PFSK-1 (cell line): ENCODE measurements at regions not wholly inside any gene's neighbourhood (a gene's known extent, or its start where the extent isn't known, plus 50 kb on each side); places are given as distances from the start of the nearest gene placed in this dataset.

Source experiments
- FOXP2 ChIP-seq: optimal IDR thresholded peaks from 2 replicates; pipeline ENCODE3; 2011; ENCODE audit warnings: borderline replicate concordance, control low read depth, inconsistent platforms; ENCODE audit not compliant: insufficient read depth; ENCODE audit errors: extremely low read length, extremely low read depth
- POLR2AphosphoS5 ChIP-seq: IDR thresholded peaks from 2 replicates; pipeline ENCODE4 v1.6.1; 2012; ENCODE audit warnings: low read depth, mild to moderate bottlenecking, control low read depth, low read length, moderate library complexity
- SIN3A ChIP-seq: IDR thresholded peaks from 2 replicates; pipeline ENCODE4 v1.6.1; 2012; ENCODE audit warnings: mild to moderate bottlenecking, low read length, moderate library complexity, borderline replicate concordance; ENCODE audit not compliant: insufficient read depth
- TAF1 ChIP-seq: IDR thresholded peaks from 2 replicates; pipeline ENCODE4 v1.6.1; 2012; ENCODE audit warnings: low read length, control low read depth, borderline replicate concordance; ENCODE audit not compliant: insufficient read depth
- TF ChIP-seq, protein P1 (sequence below), 2 experiments: IDR thresholded peaks; 2 replicates each; pipeline versions ENCODE4 v1.6.1 to v1.8.0; 2011 to 2012; ENCODE audit warnings: low read depth in 2 of 2, low read length in 2 of 2, control low read depth in 1 of 2, inconsistent platforms in 1 of 2, mild to moderate bottlenecking in 1 of 2, moderate library complexity in 1 of 2; ENCODE audit not compliant: insufficient read depth in 1 of 2

DNA sequence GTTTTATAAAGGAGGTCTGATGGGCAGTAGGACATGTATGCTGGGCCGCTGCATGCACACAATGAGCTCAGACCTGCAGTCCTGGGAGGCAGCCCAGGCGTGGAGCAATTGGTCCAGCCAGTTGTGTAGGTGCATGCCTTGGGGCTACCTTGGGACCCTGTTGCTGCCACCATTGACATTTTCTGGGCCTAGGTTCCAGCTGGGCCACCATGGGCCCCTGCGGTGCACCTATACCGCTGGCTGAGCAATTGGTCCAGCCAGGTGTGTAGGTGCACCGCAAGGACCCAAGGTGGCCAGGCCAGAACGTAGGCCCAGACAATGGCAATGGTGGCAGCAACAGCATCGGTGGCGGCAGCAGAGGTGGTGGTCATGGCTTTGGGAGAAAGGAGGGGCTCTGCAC is 143.9 kb downstream of the PXDC1 start:
- TF ChIP-seq SIN3A (no peak), POLR2AphosphoS5 (no peak), TAF1 (no peak), FOXP2 (no peak)
- TF ChIP-seq, protein P1, sequence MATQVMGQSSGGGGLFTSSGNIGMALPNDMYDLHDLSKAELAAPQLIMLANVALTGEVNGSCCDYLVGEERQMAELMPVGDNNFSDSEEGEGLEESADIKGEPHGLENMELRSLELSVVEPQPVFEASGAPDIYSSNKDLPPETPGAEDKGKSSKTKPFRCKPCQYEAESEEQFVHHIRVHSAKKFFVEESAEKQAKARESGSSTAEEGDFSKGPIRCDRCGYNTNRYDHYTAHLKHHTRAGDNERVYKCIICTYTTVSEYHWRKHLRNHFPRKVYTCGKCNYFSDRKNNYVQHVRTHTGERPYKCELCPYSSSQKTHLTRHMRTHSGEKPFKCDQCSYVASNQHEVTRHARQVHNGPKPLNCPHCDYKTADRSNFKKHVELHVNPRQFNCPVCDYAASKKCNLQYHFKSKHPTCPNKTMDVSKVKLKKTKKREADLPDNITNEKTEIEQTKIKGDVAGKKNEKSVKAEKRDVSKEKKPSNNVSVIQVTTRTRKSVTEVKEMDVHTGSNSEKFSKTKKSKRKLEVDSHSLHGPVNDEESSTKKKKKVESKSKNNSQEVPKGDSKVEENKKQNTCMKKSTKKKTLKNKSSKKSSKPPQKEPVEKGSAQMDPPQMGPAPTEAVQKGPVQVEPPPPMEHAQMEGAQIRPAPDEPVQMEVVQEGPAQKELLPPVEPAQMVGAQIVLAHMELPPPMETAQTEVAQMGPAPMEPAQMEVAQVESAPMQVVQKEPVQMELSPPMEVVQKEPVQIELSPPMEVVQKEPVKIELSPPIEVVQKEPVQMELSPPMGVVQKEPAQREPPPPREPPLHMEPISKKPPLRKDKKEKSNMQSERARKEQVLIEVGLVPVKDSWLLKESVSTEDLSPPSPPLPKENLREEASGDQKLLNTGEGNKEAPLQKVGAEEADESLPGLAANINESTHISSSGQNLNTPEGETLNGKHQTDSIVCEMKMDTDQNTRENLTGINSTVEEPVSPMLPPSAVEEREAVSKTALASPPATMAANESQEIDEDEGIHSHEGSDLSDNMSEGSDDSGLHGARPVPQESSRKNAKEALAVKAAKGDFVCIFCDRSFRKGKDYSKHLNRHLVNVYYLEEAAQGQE (IDR thresholded peaks at IDR 0.05; ENCODE audit: insufficient read depth in 1 of 2, low read depth in 2 of 2, low read length in 2 of 2) = no peak

DNA sequence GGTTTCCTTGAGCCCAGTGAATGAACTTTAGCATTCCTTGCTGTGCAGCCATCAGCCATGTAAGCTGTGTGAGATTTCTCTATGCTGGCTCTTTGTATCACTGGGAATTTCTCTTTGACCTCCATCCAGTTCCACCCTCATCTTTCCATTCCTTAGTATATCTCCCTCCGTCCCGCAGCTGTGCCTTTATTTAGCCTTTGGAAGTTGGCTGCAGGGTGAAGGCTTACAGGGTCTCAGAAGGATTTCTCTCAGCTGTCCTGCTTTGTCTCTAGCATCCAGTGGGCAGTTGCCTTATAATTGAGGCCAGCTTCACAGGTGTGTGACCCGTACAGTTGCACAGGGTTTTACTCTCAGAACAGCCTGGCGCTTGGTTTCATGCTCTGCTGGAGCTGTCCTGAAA is 144.3 kb downstream of the PXDC1 start:
- TF ChIP-seq SIN3A (no peak), TAF1 (no peak), FOXP2 (no peak)

GRCh38 chr6:3603340-3604130 is 146.7 kb upstream of the SLC22A23 start:
- TF ChIP-seq POLR2AphosphoS5 = no peak
- no peak for TF ChIP-seq FOXP2
- TF ChIP-seq, protein P1 (IDR thresholded peaks at IDR 0.05; ENCODE audit: insufficient read depth in 1 of 2, low read depth in 2 of 2, low read length in 2 of 2) = no peak
- TF ChIP-seq TAF1 = no peak
- no peak for TF ChIP-seq SIN3A

DNA sequence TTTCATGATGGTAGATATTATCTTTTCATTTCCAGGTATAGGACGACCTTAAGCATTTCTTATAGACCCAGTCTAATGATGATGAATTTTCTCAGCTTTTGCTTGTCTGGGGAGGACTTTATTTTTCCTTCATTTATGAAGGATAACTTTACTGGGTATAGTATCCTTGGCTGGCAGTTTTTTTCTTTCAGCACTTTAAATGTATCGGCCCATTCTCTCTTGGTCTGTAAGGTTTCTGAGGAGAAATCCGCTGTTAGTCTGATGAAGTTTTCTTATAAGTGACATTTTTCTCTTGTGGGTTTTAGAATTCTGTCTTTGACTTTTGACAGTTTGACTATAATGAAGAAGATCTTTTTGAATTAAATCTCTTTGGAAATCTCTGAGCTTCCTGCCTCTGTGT is 144.7 kb upstream of the SLC22A23 start:
- TF ChIP-seq TAF1 (no peak), POLR2AphosphoS5 (no peak), SIN3A (no peak), FOXP2 (no peak)
- TF ChIP-seq, protein P1 (IDR thresholded peaks at IDR 0.05; ENCODE audit: insufficient read depth in 1 of 2, low read depth in 2 of 2, low read length in 2 of 2) = no peak

- no peak for TF ChIP-seq FOXP2
- TF ChIP-seq, protein P1 (IDR thresholded peaks at IDR 0.05; ENCODE audit: insufficient read depth in 1 of 2, low read depth in 2 of 2, low read length in 2 of 2) = no peak
These were observed 140.7 kb upstream of the SLC22A23 start for GRCh38 chr6:3597500-3598064.
